GM12878 (cell line): ENCODE measurements at regions not wholly inside any gene's neighbourhood (a gene's known extent, or its start where the extent isn't known, plus 50 kb on each side); places are given as distances from the start of the nearest gene placed in this dataset.

Experiments used
- ATAC-seq: fragments of 200-7000 bp; cut with Tn5 transposase; 3 replicates; pipeline ENCODE4 v1.9.1; 2020; ENCODE audit warnings: mild to moderate bottlenecking, moderate library complexity
- BruUV-seq: library from RNA; stranded (reverse); fragments of 400-500 nt; replicated peaks from 2 replicates; lab custom pipeline; 2021; lab: Mats Ljungman, UMichigan
- CTCF ChIA-PET: fragments of 300-600 bp; sonication (Branson Sonifier 250); formaldehyde crosslinking; extraction: SDS; loops from one replicate; lab custom pipeline; 2021; ENCODE audit warnings: inconsistent platforms; lab: Yijun Ruan, JAX
- POLR2A ChIA-PET: fragments of 350-600 bp; formaldehyde crosslinking; extraction: SDS; loops from one replicate; lab custom pipeline; 2021; ENCODE audit warnings: inconsistent platforms; lab: Charles Lee
- RAD21 ChIA-PET: fragments of 300-600 bp; sonication (Branson Sonifier 250); formaldehyde crosslinking; loops from one replicate; lab custom pipeline; 2023; ENCODE audit warnings: antibody characterized with exemption; ENCODE audit not compliant: unreplicated experiment; lab: Charles Lee
- SMC1A ChIA-PET: fragments of 300-600 bp; sonication (Branson Sonifier 250); formaldehyde crosslinking; loops from one replicate; lab custom pipeline; 2023; ENCODE audit not compliant: unreplicated experiment, uncharacterized antibody; lab: Charles Lee
- DNase-seq: peaks from one replicate; pipeline ENCODE4 v3.0.0-alpha.2; 2011; ENCODE audit warnings: low read depth, low spot score
- FAIRE-seq: peaks from 3 replicates; lab custom pipeline; 2011; peaks lifted over from hg19 to GRCh38; lab: Jason Lieb, UNC
- H2AFZ ChIP-seq: 2 replicates; pipeline ENCODE4 v1.6.0; 2011; ENCODE audit warnings: low read depth, low read length, control low read depth; ENCODE audit not compliant: control insufficient read depth
- H3K27ac ChIP-seq: 2 replicates; pipeline ENCODE4 v1.5.1; 2011; ENCODE audit warnings: control low read depth; ENCODE audit not compliant: control insufficient read depth, insufficient read depth
- H3K27me3 ChIP-seq, 2 experiments: replicated peaks in 1 of 2; 2 replicates each; pipeline versions ENCODE4 v1.6.0 to v1.6.1; 2011; ENCODE audit warnings: low read length in 1 of 2; ENCODE audit not compliant: control insufficient read depth in 2 of 2, insufficient read depth in 2 of 2
- H3K36me3 ChIP-seq, 2 experiments: 2 replicates each; pipeline ENCODE4 v1.5.1; 2011; ENCODE audit warnings: low read length in 1 of 2; ENCODE audit not compliant: control insufficient read depth in 2 of 2, insufficient read depth in 2 of 2
- H3K4me1 ChIP-seq: 2 replicates; pipeline ENCODE4 v1.6.1; 2011; ENCODE audit warnings: mild to moderate bottlenecking, low read length, moderate library complexity, mixed read lengths; ENCODE audit not compliant: control insufficient read depth, insufficient read depth
- H3K4me2 ChIP-seq: 2 replicates; pipeline ENCODE4 v1.6.0; 2011; ENCODE audit warnings: control low read depth; ENCODE audit not compliant: control insufficient read depth, insufficient read depth
- H3K4me3 ChIP-seq: fragments of 200-600 bp; sonication (generic); 2 replicates; pipeline ENCODE4 v1.5.1; 2016
- H3K79me2 ChIP-seq: 2 replicates; pipeline ENCODE4 v1.6.0; 2011; ENCODE audit warnings: low read length; ENCODE audit not compliant: control insufficient read depth, insufficient read depth
- H3K9ac ChIP-seq: 2 replicates; pipeline ENCODE4 v1.8.0; 2011; ENCODE audit warnings: low read length, control low read depth, mixed read lengths; ENCODE audit not compliant: control insufficient read depth, insufficient read depth
- H3K9me3 ChIP-seq: replicated peaks from 3 replicates; pipeline ENCODE4 v1.5.1; 2011; ENCODE audit warnings: mild to moderate bottlenecking, low read length; ENCODE audit not compliant: control insufficient read depth, insufficient read depth
- H4K20me1 ChIP-seq: 2 replicates; pipeline ENCODE4 v1.6.0; 2011; ENCODE audit not compliant: control insufficient read depth, insufficient read depth
- BMI1 ChIP-seq: fragments of 450-650 bp; IDR thresholded peaks from 2 replicates; pipeline ENCODE4 v1.6.1; 2016; ENCODE audit warnings: mild to moderate bottlenecking, moderate library complexity, borderline replicate concordance
- CREM ChIP-seq: IDR thresholded peaks from 2 replicates; pipeline ENCODE4 v1.6.1; 2014; ENCODE audit warnings: antibody characterized with exemption, low read depth
- DPF2 ChIP-seq: fragments of 450-650 bp; IDR thresholded peaks from 2 replicates; pipeline ENCODE4 v1.6.1; 2017; ENCODE audit warnings: mild to moderate bottlenecking
- EGR1 ChIP-seq, 2 experiments: IDR thresholded peaks; 1 replicate in 1 of 2; 2 replicates in 1 of 2; pipeline ENCODE4 v1.6.1; 2011 to 2012; ENCODE audit warnings: low read depth in 2 of 2, low read length in 2 of 2, borderline replicate concordance in 1 of 2, mild to moderate bottlenecking in 1 of 2, moderate library complexity in 1 of 2
- EP300 ChIP-seq, 2 experiments: fragments of 150-350 bp in 1 of 2; IDR thresholded peaks; 2 replicates each; pipeline ENCODE4 v1.6.1; 2011 to 2012; ENCODE audit warnings: low read depth in 2 of 2, low read length in 2 of 2, borderline replicate concordance in 1 of 2, improper control_type of control experiment in 1 of 2, inconsistent platforms in 1 of 2; ENCODE audit not compliant: control insufficient read depth in 1 of 2
- FOS ChIP-seq: IDR thresholded peaks from 3 replicates; pipeline ENCODE4 v1.6.1; 2011; ENCODE audit warnings: borderline replicate concordance; ENCODE audit not compliant: insufficient read length; ENCODE audit errors: extremely low read depth
- HDAC2 ChIP-seq: fragments of 200-600 bp; sonication (generic); IDR thresholded peaks from 2 replicates; pipeline ENCODE4 v1.6.1; 2017
- MTA3 ChIP-seq: IDR thresholded peaks from 2 replicates; pipeline ENCODE4 v1.6.1; 2012; ENCODE audit warnings: low read length, inconsistent platforms, borderline replicate concordance
- PAX5 ChIP-seq: IDR thresholded peaks from 2 replicates; pipeline ENCODE4 v1.6.1; 2011; ENCODE audit warnings: low read depth, low read length, borderline replicate concordance
- RAD21 ChIP-seq: IDR thresholded peaks from 2 replicates; pipeline ENCODE4 v1.6.1; 2011; ENCODE audit warnings: mild to moderate bottlenecking, low read depth, low read length, moderate library complexity; ENCODE audit not compliant: insufficient read depth
- RBBP5 ChIP-seq: fragments of 200-600 bp; sonication (generic); conservative IDR thresholded peaks from 2 replicates; pipeline ENCODE4 v1.6.1; 2016
- RCOR1 ChIP-seq: conservative IDR thresholded peaks from 2 replicates; pipeline ENCODE4 v1.6.1; 2012; ENCODE audit warnings: low read depth, low read length, improper control_type of control experiment
- RUNX3 ChIP-seq: IDR thresholded peaks from 2 replicates; pipeline ENCODE4 v1.6.1; 2012; ENCODE audit warnings: low read length, inconsistent platforms
- SIX5 ChIP-seq: IDR thresholded peaks from 2 replicates; pipeline ENCODE4 v1.6.1; 2011; ENCODE audit warnings: mild to moderate bottlenecking, low read depth, low read length, moderate library complexity; ENCODE audit not compliant: severe bottlenecking
- STAT1 ChIP-seq: fragments of 450-650 bp; conservative IDR thresholded peaks from 2 replicates; pipeline ENCODE4 v1.6.1; 2014; ENCODE audit warnings: antibody characterized with exemption, mild to moderate bottlenecking
- WGBS: methylation state at CpG from one replicate; pipeline ENCODE4 v1.1.6; 2016; ENCODE audit warnings: low lambda C conversion rate; ENCODE audit not compliant: insufficient replicate concordance, insufficient coverage; ENCODE audit errors: missing lambda C conversion rate; 5-methylcytosine and 5-hydroxymethylcytosine counted together
- in situ Hi-C: fragments of 300-500 bp; cut with MboI; formaldehyde crosslinking; loops from 9 replicates; pipeline ENCODE4 v1.14.3; 2018; ENCODE audit warnings: mixed read lengths
- intact Hi-C: fragments of 100-400 bp; cut with micrococcal nuclease; formaldehyde crosslinking; loops from one replicate; pipeline ENCODE4 v1.14.2; 2022; ENCODE audit not compliant: unreplicated experiment
- TF ChIP-seq, protein P1 (sequence below): IDR thresholded peaks from 2 replicates; pipeline ENCODE4 v1.6.1; 2011; ENCODE audit warnings: borderline replicate concordance, low read depth, mild to moderate bottlenecking, moderate library complexity, mixed read lengths, low read length; ENCODE audit not compliant: insufficient read depth; ENCODE audit errors: extremely low read length

DNA sequence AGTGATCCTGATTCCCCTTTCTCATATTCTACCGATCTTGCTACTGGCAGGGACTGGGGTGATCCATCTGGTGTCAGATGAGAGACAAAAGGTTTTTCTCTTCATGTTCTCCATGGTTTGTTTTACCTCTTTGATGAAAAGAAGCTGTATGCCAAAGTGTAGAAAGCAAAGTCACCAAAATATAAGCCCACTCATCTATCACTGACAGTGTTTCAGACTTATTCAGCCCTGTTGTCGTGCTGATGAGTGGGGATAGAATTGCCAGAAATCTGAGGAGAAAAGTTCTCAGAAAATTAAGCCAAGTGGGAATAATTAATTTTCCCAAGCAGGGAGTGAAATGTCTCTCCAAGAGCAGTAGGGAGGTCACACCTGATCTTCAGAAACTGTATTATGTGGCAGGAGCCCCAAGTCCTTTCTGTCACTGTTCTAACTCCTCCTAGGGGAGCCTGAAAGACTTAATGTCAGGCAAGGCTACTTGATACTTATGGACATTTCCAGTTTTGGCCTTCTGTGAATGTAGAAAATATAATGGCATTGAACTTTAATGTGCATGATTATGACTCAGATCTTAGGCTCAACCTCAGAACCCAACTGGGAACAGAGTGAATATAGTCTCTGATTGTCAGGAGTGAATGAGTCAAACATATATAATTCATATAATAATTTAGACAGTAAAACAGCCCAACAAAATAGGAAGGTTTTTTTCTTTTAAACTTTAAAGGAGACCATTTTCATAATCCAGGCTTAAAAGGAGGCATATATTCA, 298.1 kb downstream of the ANKRD50 start (continued):
- no peak for TF ChIP-seq STAT1
- no peak for TF ChIP-seq RUNX3
- TF ChIP-seq CREM, result no peak
- no peak for TF ChIP-seq FOS

DNA sequence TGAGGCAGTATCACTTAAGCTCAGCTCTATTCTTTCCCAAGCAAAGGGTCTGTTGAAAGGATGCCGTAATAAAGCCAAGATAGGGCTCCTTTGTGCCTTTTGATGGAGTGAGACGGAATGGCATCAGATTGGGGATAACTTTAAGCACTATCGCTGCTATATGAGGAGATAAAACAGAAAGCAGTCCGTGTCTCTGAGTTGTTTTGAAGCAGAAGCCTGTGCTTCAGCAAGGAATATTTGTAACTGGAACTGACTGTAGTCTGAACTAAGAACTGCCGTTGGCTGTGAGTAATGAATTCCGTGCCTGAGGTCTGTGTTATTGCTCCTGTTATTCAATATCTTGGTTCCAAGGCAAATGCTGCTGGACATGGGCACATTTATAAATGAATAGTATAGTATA, 297.4 kb downstream of the ANKRD50 start:
- in situ Hi-C loops, result no loop called here
- DNase-seq, result no peak
- no peak overlapping the region for H2AFZ ChIP-seq
- ChIA-PET POLR2A (no interaction called here), RAD21 (no interaction called here), SMC1A (interaction anchor here (0.9 kb wide), 1 partner anchor 9 kb away, joined by 3 read pairs; no protein-coding TSS in a partner anchor), CTCF (no interaction called here)
- no peak overlapping the region for H3K9ac ChIP-seq
- intact Hi-C loops, result no loop called here
- H3K4me1 ChIP-seq, result no peaks in the 10 kb centered on the region
- no peak for ATAC-seq
- BruUV-seq, result no TSS peak
- H3K9me3 ChIP-seq, result no peaks in the 10 kb centered on the region
- H3K4me3 ChIP-seq, result no peak overlapping the region
- 19% methylated on average over 6 of the region's 6 CpGs for WGBS
- no peaks in the 10 kb centered on the region for H3K36me3 ChIP-seq
- no peaks in the 10 kb centered on the region for H3K79me2 ChIP-seq
- TF ChIP-seq HDAC2 (no peak), EGR1 (IDR thresholded peaks at IDR 0.05; ENCODE audit: borderline replicate concordance in 1 of 2, low read depth in 2 of 2, low read length in 2 of 2) (no peak), MTA3 (no peak), PAX5 (no peak), DPF2 (no peak), BMI1 (no peak), RAD21 (no peak), RCOR1 (no peak), RBBP5 (no peak), SIX5 (no peak), EP300 (IDR thresholded peaks at IDR 0.05; ENCODE audit: borderline replicate concordance in 1 of 2, control insufficient read depth in 1 of 2, low read depth in 2 of 2, low read length in 2 of 2) (no peak)
- TF ChIP-seq, protein P1, sequence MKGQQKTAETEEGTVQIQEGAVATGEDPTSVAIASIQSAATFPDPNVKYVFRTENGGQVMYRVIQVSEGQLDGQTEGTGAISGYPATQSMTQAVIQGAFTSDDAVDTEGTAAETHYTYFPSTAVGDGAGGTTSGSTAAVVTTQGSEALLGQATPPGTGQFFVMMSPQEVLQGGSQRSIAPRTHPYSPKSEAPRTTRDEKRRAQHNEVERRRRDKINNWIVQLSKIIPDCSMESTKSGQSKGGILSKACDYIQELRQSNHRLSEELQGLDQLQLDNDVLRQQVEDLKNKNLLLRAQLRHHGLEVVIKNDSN, result no peak
- H4K20me1 ChIP-seq, result no peaks in the 10 kb centered on the region
- no peak overlapping the region for H3K4me2 ChIP-seq
- H3K27ac ChIP-seq, result no peak overlapping the region
- no peak for FAIRE-seq
- H3K27me3 ChIP-seq, result no peaks in the 10 kb centered on the region
